Right atrium auricular region (tissue), 2 donors: ENCODE measurements at regions not wholly inside any gene's neighbourhood (a gene's known extent, or its start where the extent isn't known, plus 50 kb on each side); places are given as distances from the start of the nearest gene placed in this dataset.

ENCODE experiments used
- DNase-seq: peaks from one replicate; pipeline ENCODE4 v3.0.0-alpha.2; 2019; ENCODE audit warnings: low spot score
- H3K27ac ChIP-seq, 2 donors: fragments of 200-600 bp; sonication (generic); 1 replicate in 1 of 2; 2 replicates in 1 of 2; pipeline ENCODE4 v1.5.1; 2016 to 2019
- H3K27me3 ChIP-seq, 2 donors: fragments of 200-600 bp; sonication (generic); one replicate each; pipeline versions ENCODE4 v1.5.1 to v1.6.0; 2017 to 2019
- H3K36me3 ChIP-seq: fragments of 200-600 bp; sonication (generic); one replicate; pipeline ENCODE4 v1.5.1; 2016
- H3K4me1 ChIP-seq, 2 donors: fragments of 200-600 bp; sonication (generic); one replicate each; pipeline versions ENCODE4 v1.5.1 to v1.6.0; 2017 to 2019
- H3K4me3 ChIP-seq, 2 donors: fragments of 200-600 bp; sonication (generic); 1 replicate in 1 of 2; 2 replicates in 1 of 2; pipeline ENCODE4 v1.5.1; 2017 to 2019; ENCODE audit warnings: mild to moderate bottlenecking in 1 of 2, moderate library complexity in 1 of 2
- H3K9me3 ChIP-seq, 2 donors: fragments of 200-600 bp; sonication (generic); one replicate each; pipeline ENCODE4 v1.5.1; 2019
- TF ChIP-seq, protein P1 (sequence below), 2 donors: fragments of 200-600 bp; sonication (generic); IDR thresholded peaks; one replicate each; pipeline ENCODE4 v1.5.1; 2019; ENCODE audit warnings: antibody characterized with exemption in 2 of 2

DNA sequence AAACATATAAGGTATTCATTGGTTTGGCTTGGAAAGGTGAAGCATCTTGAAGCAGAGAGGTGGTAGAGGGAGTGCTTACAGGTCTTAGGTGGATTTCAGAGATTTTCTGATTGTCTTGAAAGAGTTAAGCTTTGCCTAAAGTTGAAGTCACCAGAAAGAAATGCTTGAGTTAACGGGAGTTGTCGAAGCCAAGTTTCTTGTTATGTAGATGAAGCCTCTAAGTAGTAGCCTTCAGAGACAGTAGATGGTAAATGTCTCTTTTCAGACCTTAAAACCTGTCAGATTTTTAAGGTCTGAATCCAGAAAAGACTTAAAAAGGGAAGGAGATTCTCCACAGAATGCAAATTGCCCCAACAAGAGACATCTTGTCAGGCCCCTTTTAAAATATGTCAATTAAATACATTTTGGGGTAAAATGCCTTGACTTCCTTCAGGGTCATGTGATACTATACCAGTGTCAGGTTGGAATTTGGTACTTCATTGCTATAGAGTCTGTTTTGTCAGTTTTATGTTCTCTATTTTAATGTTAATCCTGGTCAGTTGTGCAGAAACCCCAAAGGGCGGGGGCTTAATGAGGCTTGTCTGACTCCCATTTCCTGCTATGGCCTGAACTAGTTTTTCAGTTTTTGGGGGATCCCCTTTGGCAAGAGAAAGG, 81.0 kb downstream of the PCDH18 start:
- Histone ChIP-seq H3K9me3 (no peaks in the 10 kb centered on the region), H3K4me1 (no peaks in the 10 kb centered on the region), H3K4me3 (no peak overlapping the region), H3K36me3 (no peaks in the 10 kb centered on the region), H3K27ac (no peak overlapping the region), H3K27me3 (no peaks in the 10 kb centered on the region)
- TF ChIP-seq, protein P1, sequence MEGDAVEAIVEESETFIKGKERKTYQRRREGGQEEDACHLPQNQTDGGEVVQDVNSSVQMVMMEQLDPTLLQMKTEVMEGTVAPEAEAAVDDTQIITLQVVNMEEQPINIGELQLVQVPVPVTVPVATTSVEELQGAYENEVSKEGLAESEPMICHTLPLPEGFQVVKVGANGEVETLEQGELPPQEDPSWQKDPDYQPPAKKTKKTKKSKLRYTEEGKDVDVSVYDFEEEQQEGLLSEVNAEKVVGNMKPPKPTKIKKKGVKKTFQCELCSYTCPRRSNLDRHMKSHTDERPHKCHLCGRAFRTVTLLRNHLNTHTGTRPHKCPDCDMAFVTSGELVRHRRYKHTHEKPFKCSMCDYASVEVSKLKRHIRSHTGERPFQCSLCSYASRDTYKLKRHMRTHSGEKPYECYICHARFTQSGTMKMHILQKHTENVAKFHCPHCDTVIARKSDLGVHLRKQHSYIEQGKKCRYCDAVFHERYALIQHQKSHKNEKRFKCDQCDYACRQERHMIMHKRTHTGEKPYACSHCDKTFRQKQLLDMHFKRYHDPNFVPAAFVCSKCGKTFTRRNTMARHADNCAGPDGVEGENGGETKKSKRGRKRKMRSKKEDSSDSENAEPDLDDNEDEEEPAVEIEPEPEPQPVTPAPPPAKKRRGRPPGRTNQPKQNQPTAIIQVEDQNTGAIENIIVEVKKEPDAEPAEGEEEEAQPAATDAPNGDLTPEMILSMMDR (IDR thresholded peaks at IDR 0.05), result no peak
- DNase-seq, result no peak

DNA sequence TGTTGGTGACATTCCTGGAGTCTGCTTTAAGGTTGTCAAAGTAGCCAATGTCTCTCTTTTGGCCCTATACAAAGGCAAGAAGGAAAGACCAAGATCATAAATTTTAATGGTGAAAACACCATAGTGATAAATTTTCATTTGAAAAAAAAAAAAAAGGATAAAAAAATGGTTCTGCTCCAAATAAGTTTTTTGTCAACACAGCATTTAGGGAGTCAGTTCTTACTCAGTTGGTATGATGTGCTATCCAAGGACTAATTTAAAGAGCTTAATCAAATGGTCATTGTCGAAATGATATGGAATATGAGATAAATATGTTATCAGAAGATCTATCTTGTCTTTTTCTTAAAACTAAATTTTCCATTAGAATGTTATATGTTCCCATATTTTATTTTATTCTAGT, 83.9 kb downstream of the PCDH18 start:
- no peak overlapping the region for H3K4me3 ChIP-seq
- no peak overlapping the region for H3K27ac ChIP-seq
- no peaks in the 10 kb centered on the region for H3K27me3 ChIP-seq
- DNase-seq, result no peak
- H3K36me3 ChIP-seq, result no peaks in the 10 kb centered on the region
- no peaks in the 10 kb centered on the region for H3K4me1 ChIP-seq
- H3K9me3 ChIP-seq, result no peaks in the 10 kb centered on the region
- TF ChIP-seq, protein P1 (IDR thresholded peaks at IDR 0.05), result no peak

DNA sequence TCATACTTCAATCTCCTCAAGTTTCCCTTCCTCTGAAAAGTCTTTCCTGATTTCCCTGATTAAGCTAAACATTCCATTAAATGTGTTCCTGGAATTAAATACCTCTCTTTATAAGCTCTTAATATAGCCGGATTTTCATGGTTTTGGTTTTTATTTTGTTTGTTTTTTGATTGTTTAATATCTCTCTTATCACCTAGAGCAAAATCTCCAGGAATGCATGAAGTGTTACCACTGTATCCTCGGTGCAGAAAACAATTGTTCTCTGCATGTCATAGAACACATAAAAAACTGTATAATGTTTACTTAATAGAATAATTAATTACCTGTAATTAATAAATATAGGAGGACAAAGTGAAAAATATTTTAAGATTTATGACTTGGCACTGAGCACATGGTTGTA, 86.2 kb downstream of the PCDH18 start:
- Histone ChIP-seq H3K4me1 (no peaks in the 10 kb centered on the region), H3K27ac (no peak overlapping the region), H3K9me3 (no peaks in the 10 kb centered on the region), H3K4me3 (no peak overlapping the region), H3K36me3 (no peaks in the 10 kb centered on the region), H3K27me3 (no peaks in the 10 kb centered on the region)
- TF ChIP-seq, protein P1 (IDR thresholded peaks at IDR 0.05), result no peak
- DNase-seq, result no peak

DNA sequence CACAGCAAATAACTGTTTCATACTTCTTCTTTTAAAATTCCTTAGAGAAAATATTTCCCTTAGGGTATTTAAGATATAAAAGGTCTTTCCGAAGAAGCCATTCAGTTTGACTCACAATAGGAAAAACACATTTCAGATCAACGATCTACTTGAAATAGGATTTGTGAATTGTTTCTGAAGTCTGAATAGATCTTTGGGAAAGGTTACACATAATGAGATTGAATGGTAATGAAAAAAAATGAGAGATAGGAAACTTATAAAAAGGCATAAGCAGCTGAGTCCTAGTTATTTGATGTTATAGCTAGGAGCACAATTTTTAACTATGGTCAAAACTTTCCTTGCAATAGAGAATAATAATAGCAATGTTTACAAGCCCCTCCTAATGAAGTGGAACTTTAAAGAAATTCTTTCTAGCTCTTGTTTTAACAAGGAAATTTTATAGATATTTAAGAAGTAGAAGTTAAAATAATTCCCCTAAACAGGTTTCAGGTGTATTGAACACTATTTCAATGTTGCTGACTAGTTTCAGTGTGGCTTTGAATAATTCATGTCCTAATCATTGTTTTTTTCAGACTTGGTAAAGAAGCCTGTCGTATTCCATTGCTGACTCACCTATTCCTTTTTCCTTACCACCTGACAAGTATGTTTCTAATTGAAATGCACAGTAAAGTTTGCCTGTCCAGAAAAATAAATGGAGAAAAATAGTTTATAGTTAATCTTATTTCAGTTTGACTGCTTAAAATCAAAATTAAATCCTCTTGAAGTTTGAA, 89.1 kb downstream of the PCDH18 start:
- Histone ChIP-seq H3K4me3 (no peak overlapping the region), H3K36me3 (no peaks in the 10 kb centered on the region), H3K27ac (no peak overlapping the region), H3K27me3 (no peaks in the 10 kb centered on the region), H3K4me1 (no peaks in the 10 kb centered on the region), H3K9me3 (no peaks in the 10 kb centered on the region)
- TF ChIP-seq, protein P1 (IDR thresholded peaks at IDR 0.05), result no peak
- DNase-seq, result no peak

DNA sequence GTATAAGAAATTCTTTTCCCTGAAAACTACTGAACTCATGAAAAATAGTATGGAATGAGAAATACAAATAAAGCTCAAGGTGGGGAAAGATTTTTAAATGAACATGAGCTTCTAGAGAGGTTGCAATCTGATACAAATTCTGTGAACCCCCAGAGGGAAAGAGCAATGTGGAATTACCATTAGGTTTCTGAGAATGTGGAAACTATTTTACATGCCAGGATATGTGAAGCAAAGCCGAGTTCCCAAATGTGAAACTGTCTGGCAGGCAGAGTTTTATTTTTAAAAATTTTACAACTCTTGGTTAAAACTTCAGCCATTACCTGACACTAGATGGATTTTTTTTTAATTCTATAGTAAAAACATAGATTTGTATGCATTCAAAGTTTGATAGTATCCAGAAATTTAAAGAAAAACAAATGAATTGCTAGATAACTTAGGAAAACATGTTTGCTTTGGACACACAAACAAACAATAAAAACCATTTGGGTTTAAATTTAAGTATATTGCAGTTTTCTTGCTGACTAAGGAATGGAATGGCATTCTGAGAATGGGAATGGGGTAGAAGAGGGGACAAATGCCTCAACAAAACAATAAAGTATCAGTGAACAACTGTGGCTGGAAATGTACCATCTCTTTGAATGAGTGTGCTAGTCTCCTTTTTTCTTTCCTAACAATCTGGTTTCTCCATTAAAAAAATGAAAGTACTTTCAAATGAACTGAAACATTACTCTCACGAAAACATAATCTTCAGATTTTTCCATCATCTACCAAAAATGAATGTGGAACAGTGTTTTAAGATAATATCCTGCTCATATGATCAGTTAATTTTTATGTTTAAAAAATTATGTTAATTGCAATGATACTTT, 99.6 kb downstream of the PCDH18 start:
- Histone ChIP-seq H3K4me1 (no peaks in the 10 kb centered on the region), H3K27ac (peak overlapping the region in 1 of 2 donors; percentile 3), H3K4me3 (no peak overlapping the region), H3K27me3 (no peaks in the 10 kb centered on the region), H3K36me3 (no peaks in the 10 kb centered on the region), H3K9me3 (no peaks in the 10 kb centered on the region)
- no peak for DNase-seq
- TF ChIP-seq, protein P1 (IDR thresholded peaks at IDR 0.05), result no peak
